ENCODE measurements at regions not wholly inside any gene's neighbourhood (a gene's known extent, or its start where the extent isn't known, plus 50 kb on each side); places are given as distances from the start of the nearest gene placed in this dataset.

DNA sequence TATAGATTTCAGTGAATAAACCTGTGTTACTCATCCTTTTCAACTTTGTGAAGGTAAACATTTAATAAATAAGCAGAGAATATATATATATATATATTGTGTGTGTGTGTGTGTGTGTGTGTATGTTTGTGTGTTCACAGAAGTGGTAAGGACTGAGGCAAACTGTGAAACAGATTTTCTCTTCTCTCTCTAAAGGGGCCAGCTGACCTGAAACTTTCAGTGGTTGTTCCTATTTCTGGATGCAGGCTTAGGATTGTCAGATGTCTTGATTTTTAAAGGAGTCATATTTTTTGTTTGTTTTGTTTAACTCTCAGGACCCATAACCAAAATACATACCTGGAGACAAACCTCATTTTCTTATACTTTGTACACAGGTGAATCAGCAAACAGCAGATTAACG, 714.9 kb upstream of the MEF2C start:
- TF ChIP-seq, protein P1, sequence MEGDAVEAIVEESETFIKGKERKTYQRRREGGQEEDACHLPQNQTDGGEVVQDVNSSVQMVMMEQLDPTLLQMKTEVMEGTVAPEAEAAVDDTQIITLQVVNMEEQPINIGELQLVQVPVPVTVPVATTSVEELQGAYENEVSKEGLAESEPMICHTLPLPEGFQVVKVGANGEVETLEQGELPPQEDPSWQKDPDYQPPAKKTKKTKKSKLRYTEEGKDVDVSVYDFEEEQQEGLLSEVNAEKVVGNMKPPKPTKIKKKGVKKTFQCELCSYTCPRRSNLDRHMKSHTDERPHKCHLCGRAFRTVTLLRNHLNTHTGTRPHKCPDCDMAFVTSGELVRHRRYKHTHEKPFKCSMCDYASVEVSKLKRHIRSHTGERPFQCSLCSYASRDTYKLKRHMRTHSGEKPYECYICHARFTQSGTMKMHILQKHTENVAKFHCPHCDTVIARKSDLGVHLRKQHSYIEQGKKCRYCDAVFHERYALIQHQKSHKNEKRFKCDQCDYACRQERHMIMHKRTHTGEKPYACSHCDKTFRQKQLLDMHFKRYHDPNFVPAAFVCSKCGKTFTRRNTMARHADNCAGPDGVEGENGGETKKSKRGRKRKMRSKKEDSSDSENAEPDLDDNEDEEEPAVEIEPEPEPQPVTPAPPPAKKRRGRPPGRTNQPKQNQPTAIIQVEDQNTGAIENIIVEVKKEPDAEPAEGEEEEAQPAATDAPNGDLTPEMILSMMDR (IDR thresholded peaks at IDR 0.05; ENCODE audit: poor library complexity), result no peak
- no peak for TF ChIP-seq EZH2 (IDR thresholded peaks at IDR 0.05; ENCODE audit: borderline replicate concordance)
- TF ChIP-seq EZH2phosphoT487 (IDR thresholded peaks at IDR 0.05; ENCODE audit: low read depth, severe bottlenecking, unreplicated experiment), result no peak
